ENCODE measurements at regions not wholly inside any gene's neighbourhood (a gene's known extent, or its start where the extent isn't known, plus 50 kb on each side); places are given as distances from the start of the nearest gene placed in this dataset.

DNA sequence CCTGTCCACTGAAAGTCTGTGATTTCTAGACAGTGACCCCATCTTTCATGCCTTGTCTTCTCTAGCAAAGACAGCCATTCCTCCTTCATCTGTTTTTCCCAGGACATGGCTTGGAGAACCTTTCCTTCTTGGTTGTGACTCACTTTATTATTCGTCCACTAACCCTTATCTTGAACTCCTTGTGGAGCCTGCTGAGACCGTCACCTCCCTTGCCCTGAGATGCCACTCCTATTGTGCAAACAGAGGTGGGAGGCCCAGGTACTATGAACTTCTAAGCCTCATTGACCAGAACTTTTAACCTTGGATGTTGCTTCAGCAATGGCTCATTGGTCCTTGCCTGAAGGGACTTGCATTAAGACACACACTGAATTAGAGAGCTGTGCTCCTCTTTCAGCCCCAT lies 117.5 kb downstream of the FOXD2 start:
- Histone ChIP-seq H2AFZ (no peak overlapping the region), H3K27me3 (ENCODE audit: insufficient read depth, low read depth) (no peaks in the 10 kb centered on the region), H3K79me2 (ENCODE audit: low read depth) (no peaks in the 10 kb centered on the region), H3K36me3 (ENCODE audit: low read depth) (no peaks in the 10 kb centered on the region), H3K9me3 (ENCODE audit: insufficient read depth, low read depth) (no peaks in the 10 kb centered on the region), H3K4me3 (no peak overlapping the region), H3K9me2 (ENCODE audit: insufficient read depth) (no peaks in the 10 kb centered on the region), H3K27ac (peak overlapping the region; percentile 84), H3K4me1 (replicated peaks; ENCODE audit: insufficient read depth) (peaks cover 66% of the 10 kb centered on the region), H3K4me2 (peak overlapping the region; percentile 55), H4K20me1 (ENCODE audit: insufficient read depth) (no peaks in the 10 kb centered on the region), H3F3A (ENCODE audit: insufficient read depth, low read depth) (peaks cover 42% of the 10 kb centered on the region)
- ChIA-PET POLR2A (ENCODE audit: unreplicated experiment) (interaction anchor here (0.7 kb wide), 1 partner anchor 131 kb away, joined by 3 read pairs; no protein-coding TSS in a partner anchor), CTCF (no interaction called here)
- BruUV-seq (replicated peaks) = no TSS peak
- intact Hi-C loops (cut with micrococcal nuclease; ENCODE audit: unreplicated experiment) = no loop called here
- TF ChIP-seq EZH2 (IDR thresholded peaks at IDR 0.05; ENCODE audit: low read depth) (no peak), CTCF (conservative IDR thresholded peaks at IDR 0.05) (no peak)
- DNase-seq = peak; percentile 27 to 96

- Histone ChIP-seq H3K36me3 (ENCODE audit: low read depth) (no peaks in the 10 kb centered on the region), H2AFZ (no peak overlapping the region), H3K4me2 (peak overlapping the region; percentile 55), H3K79me2 (ENCODE audit: low read depth) (no peaks in the 10 kb centered on the region), H3K9me3 (ENCODE audit: insufficient read depth, low read depth) (no peaks in the 10 kb centered on the region), H3K27ac (peak overlapping the region; percentile 84), H3F3A (ENCODE audit: insufficient read depth, low read depth) (peaks cover 49% of the 10 kb centered on the region), H3K4me1 (replicated peaks; ENCODE audit: insufficient read depth) (peaks cover 73% of the 10 kb centered on the region), H3K9me2 (ENCODE audit: insufficient read depth) (no peaks in the 10 kb centered on the region), H4K20me1 (ENCODE audit: insufficient read depth) (no peaks in the 10 kb centered on the region), H3K27me3 (ENCODE audit: insufficient read depth, low read depth) (no peaks in the 10 kb centered on the region), H3K4me3 (no peak overlapping the region)
- ChIA-PET POLR2A (ENCODE audit: unreplicated experiment) (no interaction called here), CTCF (no interaction called here)
- no peak for TF ChIP-seq EZH2 (IDR thresholded peaks at IDR 0.05; ENCODE audit: low read depth)
- no peak for TF ChIP-seq CTCF (conservative IDR thresholded peaks at IDR 0.05)
- no peak for DNase-seq
- intact Hi-C loops (cut with micrococcal nuclease; ENCODE audit: unreplicated experiment) = no loop called here
- no TSS peak for BruUV-seq (replicated peaks)
Measured at GRCh38 chr1:47555841-47556560, 118.2 kb downstream of the FOXD2 start.

DNA sequence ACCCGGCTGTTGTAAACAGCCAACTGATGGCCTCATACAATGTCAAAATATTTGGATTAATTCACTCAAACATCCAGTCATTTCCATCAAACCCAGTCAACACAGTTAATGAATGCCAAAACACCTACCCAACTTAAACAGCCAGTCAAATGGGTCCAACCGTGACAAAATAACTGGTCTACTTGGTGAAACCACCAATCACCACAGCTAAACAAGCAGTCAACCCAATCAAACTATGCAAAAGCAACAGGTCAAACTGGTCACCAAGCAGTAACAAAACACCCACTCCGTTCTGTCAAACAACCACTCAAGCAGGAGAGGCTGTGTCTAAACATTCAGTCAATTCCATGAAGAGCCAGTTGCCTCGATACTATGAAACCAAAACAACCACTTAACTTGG lies 119.2 kb downstream of the FOXD2 start:
- H3K27me3 ChIP-seq (ENCODE audit: insufficient read depth, low read depth) = no peaks in the 10 kb centered on the region
- ChIA-PET POLR2A (ENCODE audit: unreplicated experiment) (no interaction called here), CTCF (no interaction called here)
- no peaks in the 10 kb centered on the region for H3K9me2 ChIP-seq (ENCODE audit: insufficient read depth)
- BruUV-seq (replicated peaks) = no TSS peak
- no peaks in the 10 kb centered on the region for H4K20me1 ChIP-seq (ENCODE audit: insufficient read depth)
- TF ChIP-seq CTCF (conservative IDR thresholded peaks at IDR 0.05) = no peak
- no peak for TF ChIP-seq EZH2 (IDR thresholded peaks at IDR 0.05; ENCODE audit: low read depth)
- peaks cover 57% of the 10 kb centered on the region for H3F3A ChIP-seq (ENCODE audit: insufficient read depth, low read depth)
- no peak overlapping the region for H3K27ac ChIP-seq
- intact Hi-C loops (cut with micrococcal nuclease; ENCODE audit: unreplicated experiment) = no loop called here
- H3K79me2 ChIP-seq (ENCODE audit: low read depth) = no peaks in the 10 kb centered on the region
- no peak overlapping the region for H3K4me2 ChIP-seq
- no peak overlapping the region for H2AFZ ChIP-seq
- peaks cover 84% of the 10 kb centered on the region for H3K4me1 ChIP-seq (replicated peaks; ENCODE audit: insufficient read depth)
- no peak for DNase-seq
- H3K36me3 ChIP-seq (ENCODE audit: low read depth) = no peaks in the 10 kb centered on the region
- no peaks in the 10 kb centered on the region for H3K9me3 ChIP-seq (ENCODE audit: insufficient read depth, low read depth)
- H3K4me3 ChIP-seq = no peak overlapping the region
